ENCODE measurements at regions not wholly inside any gene's neighbourhood (a gene's known extent, or its start where the extent isn't known, plus 50 kb on each side); places are given as distances from the start of the nearest gene placed in this dataset.

- Histone ChIP-seq H3T11ph (ENCODE audit: low read length) (no peak overlapping the region), H2BK20ac (ENCODE audit: low read depth, low read length, poor library complexity, severe bottlenecking) (no peak overlapping the region), H4K20me1 (ENCODE audit: control insufficient read depth, insufficient read depth, insufficient read length) (no peaks in the 10 kb centered on the region), H3K23me2 (ENCODE audit: insufficient read length, low read depth, low read length, poor library complexity, severe bottlenecking) (no peaks in the 10 kb centered on the region), H3K27ac (ENCODE audit: insufficient read length, low read depth, low read length) (no peak overlapping the region), H2AK5ac (ENCODE audit: insufficient read length, low read length) (no peak overlapping the region), H3K14ac (ENCODE audit: insufficient read depth, low read length) (no peak overlapping the region), H3K23ac (ENCODE audit: insufficient read length, low read depth, low read length) (no peak overlapping the region), H4K8ac (replicated peaks; ENCODE audit: insufficient read length, low read depth, low read length) (no peak overlapping the region), H2AFZ (ENCODE audit: low read length) (no peak overlapping the region), H3K9me3 (ENCODE audit: control insufficient read depth, low read depth, low read length) (no peaks in the 10 kb centered on the region), H3K56ac (ENCODE audit: insufficient read length, low read depth, low read length) (no peak overlapping the region), H3K4me1 (ENCODE audit: insufficient read depth, low read length) (no peaks in the 10 kb centered on the region), H4K91ac (ENCODE audit: insufficient read length, low read depth, low read length) (no peak overlapping the region), H4K5ac (ENCODE audit: insufficient read length, low read depth, low read length) (no peak overlapping the region), H3K9ac (ENCODE audit: extremely low read depth, insufficient read length, low read length) (no peak overlapping the region), H2BK120ac (ENCODE audit: low read depth, low read length, poor library complexity, severe bottlenecking) (no peak overlapping the region), H3K18ac (ENCODE audit: insufficient read length, low read depth, low read length) (no peak overlapping the region), H3K79me1 (ENCODE audit: insufficient read depth, low read depth, low read length, poor library complexity, severe bottlenecking) (no peaks in the 10 kb centered on the region), H3K4me2 (ENCODE audit: insufficient read depth, insufficient read length, low read length) (no peak overlapping the region), H2BK12ac (ENCODE audit: insufficient read length, low read depth, low read length) (no peak overlapping the region), H3K4ac (ENCODE audit: low read depth, low read length) (no peak overlapping the region), H2BK15ac (ENCODE audit: low read depth, low read length) (no peak overlapping the region), H2BK5ac (ENCODE audit: insufficient read length, low read length) (no peak overlapping the region), H3K27me3 (ENCODE audit: insufficient read depth, low read length) (no peaks in the 10 kb centered on the region), H3K79me2 (ENCODE audit: insufficient read depth, low read length) (no peaks in the 10 kb centered on the region)
- no peak overlapping the region for H3K4me3 Mint-ChIP-seq
- no peak overlapping the region for H3K27ac Mint-ChIP-seq
- no peaks in the 10 kb centered on the region for H3K27me3 Mint-ChIP-seq (ENCODE audit: low read depth)
- TF ChIP-seq CTCF (conservative IDR thresholded peaks at IDR 0.05), result no peak
- DNase-seq, result no peak
- WGBS (ENCODE audit: extremely low coverage, insufficient read length, low lambda C conversion rate), result no CpG with 5 or more reads among the region's 6 CpGs
- no peaks in the 10 kb centered on the region for H3K9me3 Mint-ChIP-seq
- no peaks in the 10 kb centered on the region for H3K36me3 Mint-ChIP-seq (ENCODE audit: insufficient read depth in 1 of 3, low read depth in 3 of 3)
- peaks cover 8 to 9% of the 10 kb centered on the region in 2 experiments for H3K4me1 Mint-ChIP-seq
These were observed 52.3 kb upstream of the ROCK1 start for GRCh38 chr18:21163647-21164547.

Measured in H9 (cell line).